ENCODE measurements at regions not wholly inside any gene's neighbourhood (a gene's known extent, or its start where the extent isn't known, plus 50 kb on each side); places are given as distances from the start of the nearest gene placed in this dataset.

GRCh38 chr20:4555188-4555890 lies 130.9 kb upstream of the PRNP start:
- no peak for DNase-seq

GRCh38 chr20:4554346-4554745 lies 131.9 kb upstream of the PRNP start:
- DNase-seq, result no peak

- DNase-seq, result no peak
Observed at GRCh38 chr20:4552075-4552640, 134.1 kb upstream of the PRNP start.

GRCh38 chr20:4550740-4551139 lies 135.5 kb upstream of the PRNP start:
- no peak for DNase-seq

GRCh38 chr20:4549711-4550259 lies 136.5 kb upstream of the PRNP start:
- DNase-seq, result no peak

- DNase-seq, result no peak
Observed at GRCh38 chr20:4548552-4548951, 137.7 kb upstream of the PRNP start.

GRCh38 chr20:4546786-4547185 lies 139.5 kb upstream of the PRNP start:
- DNase-seq, result no peak

GRCh38 chr20:4546342-4546741 lies 139.9 kb upstream of the PRNP start:
- no peak for DNase-seq

- DNase-seq, result no peak
Observed at GRCh38 chr20:4545526-4545925, 140.7 kb upstream of the PRNP start.

GRCh38 chr20:4544765-4545164 lies 141.5 kb upstream of the PRNP start:
- DNase-seq, result no peak

GRCh38 chr20:4542270-4542669 lies 144.0 kb upstream of the PRNP start:
- no peak for DNase-seq

- DNase-seq, result no peak
Observed at GRCh38 chr20:4534315-4534714, 151.9 kb upstream of the PRNP start.

GRCh38 chr20:4533368-4534133 lies 152.7 kb upstream of the PRNP start:
- DNase-seq, result no peak

- DNase-seq, result no peak
Observed at GRCh38 chr20:4532772-4533171, 153.5 kb upstream of the PRNP start.

GRCh38 chr20:4524792-4525191 lies 161.5 kb upstream of the PRNP start:
- no peak for DNase-seq

- DNase-seq, result no peak
Observed at GRCh38 chr20:4524307-4524706, 161.9 kb upstream of the PRNP start.

- no peak for DNase-seq
Observed at GRCh38 chr20:4522310-4522709, 163.9 kb upstream of the PRNP start.

GRCh38 chr20:4521170-4521968 lies 164.9 kb upstream of the PRNP start:
- DNase-seq, result no peak

- no peak for DNase-seq
Observed at GRCh38 chr20:4519534-4519933, 166.7 kb upstream of the PRNP start.

- DNase-seq, result no peak
Observed at GRCh38 chr20:4516876-4517275, 169.4 kb upstream of the PRNP start.

GRCh38 chr20:4513720-4514119 lies 172.5 kb upstream of the PRNP start:
- DNase-seq, result no peak

- DNase-seq, result no peak
Observed at GRCh38 chr20:4512891-4513550, 173.2 kb upstream of the PRNP start.

GRCh38 chr20:4511776-4512175 lies 174.5 kb upstream of the PRNP start:
- DNase-seq, result no peak

Measured in NCI-H1694 (cell line).